NCI-H2107 treated with DMSO at 0.1 percent for 48 hours (cell line): ENCODE measurements at regions not wholly inside any gene's neighbourhood (a gene's known extent, or its start where the extent isn't known, plus 50 kb on each side); places are given as distances from the start of the nearest gene placed in this dataset.
A peak's percentile ranks its signal among the peaks of the same experiment; 100 is the strongest.

Source experiments
- DNase-seq: peaks from one replicate; lab custom pipeline; 2025; ENCODE audit not compliant: unreplicated experiment; lab: John Stamatoyannopoulos, UW

- no peak for DNase-seq
Measured at GRCh38 chr5:23253621-23254198, 253.7 kb upstream of the PRDM9 start.

GRCh38 chr5:23242891-23243290 lies 264.5 kb upstream of the PRDM9 start:
- no peak for DNase-seq

GRCh38 chr5:23235246-23235645 lies 272.2 kb upstream of the PRDM9 start:
- no peak for DNase-seq

- no peak for DNase-seq
Measured at GRCh38 chr5:23234197-23234596, 273.2 kb upstream of the PRDM9 start.

DNA sequence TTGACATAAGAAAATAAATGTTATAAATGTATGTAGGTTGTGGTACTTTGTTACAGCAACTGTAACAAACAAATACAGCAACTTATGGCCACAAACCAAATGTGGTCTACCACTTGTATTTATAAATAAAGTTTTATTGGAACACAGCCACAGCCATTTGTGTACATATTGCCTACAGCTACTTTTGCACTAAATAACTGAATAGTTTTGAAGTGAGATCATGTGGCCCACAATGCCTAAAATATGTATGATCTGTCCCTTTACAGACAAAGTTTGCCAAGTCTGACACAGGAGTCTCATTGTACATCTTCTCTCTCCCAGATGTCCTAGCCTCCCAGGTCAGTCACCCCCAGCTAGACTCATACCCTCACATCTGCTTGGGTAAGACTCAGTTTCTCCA lies 283.6 kb upstream of the PRDM9 start:
- DNase-seq, result no peak

- no peak for DNase-seq
Measured at GRCh38 chr5:23221831-23222230, 285.6 kb upstream of the PRDM9 start.

DNA sequence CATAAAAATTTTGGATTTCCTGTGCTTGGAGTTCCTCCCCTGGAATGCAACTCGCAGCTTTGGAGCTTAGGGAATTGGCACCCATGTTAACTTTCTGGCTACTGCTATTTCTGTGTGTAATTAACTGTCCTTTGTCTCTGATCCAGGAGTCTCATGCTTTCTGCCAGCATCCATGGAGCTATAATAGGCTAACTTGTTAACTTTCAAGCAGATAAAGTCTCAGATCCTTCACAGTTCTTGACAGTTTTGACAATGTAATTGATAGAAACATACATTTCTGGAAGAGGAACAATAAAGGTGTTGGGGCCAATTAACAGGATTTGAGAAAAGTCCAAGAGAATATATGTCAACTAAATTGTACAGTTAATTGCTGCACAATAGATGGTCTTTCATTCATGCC lies 290.2 kb upstream of the PRDM9 start:
- DNase-seq, result no peak

DNA sequence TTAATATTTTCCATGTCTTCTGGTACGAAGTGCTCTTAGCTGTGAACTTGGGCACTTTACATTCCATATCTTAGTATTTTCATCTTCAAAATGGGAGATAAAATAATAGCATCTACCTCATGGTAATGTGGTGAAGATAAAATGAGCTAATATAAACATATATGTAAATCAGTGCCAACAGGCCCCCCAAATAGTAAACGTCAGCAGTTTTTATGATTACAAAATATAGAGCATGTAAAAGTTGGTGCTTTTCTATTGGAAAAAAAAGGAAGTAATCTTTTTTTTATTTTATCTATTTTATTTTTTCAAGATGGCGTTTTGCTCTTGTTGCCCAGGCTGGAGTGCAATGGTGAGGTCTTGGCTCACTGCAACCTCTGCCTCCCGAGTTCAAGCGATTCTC lies 291.1 kb upstream of the PRDM9 start:
- DNase-seq, result no peak

DNA sequence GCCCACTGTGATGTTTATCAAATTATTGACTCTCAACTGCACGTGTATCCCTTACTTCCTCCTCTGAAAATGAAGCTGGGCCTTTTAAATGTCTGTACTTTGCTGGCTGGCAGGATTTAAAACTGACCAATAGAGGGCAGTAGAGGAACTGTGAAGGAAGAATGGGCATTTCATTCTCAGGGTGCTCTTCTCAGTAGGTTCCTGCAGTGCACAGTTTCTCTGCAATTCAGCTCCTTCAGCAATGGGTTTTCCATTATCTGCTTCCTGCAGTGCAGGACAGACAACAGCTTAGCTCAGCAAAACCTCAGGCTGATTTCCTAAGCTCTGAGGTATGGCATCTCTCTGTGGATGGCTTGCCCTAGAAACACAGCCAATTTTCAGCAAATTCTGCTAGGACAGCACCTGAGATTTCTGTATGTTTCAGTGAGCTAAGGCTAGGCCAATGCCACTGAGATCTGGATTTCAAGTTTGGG lies 298.4 kb upstream of the PRDM9 start:
- peak; percentile 58 for DNase-seq

DNA sequence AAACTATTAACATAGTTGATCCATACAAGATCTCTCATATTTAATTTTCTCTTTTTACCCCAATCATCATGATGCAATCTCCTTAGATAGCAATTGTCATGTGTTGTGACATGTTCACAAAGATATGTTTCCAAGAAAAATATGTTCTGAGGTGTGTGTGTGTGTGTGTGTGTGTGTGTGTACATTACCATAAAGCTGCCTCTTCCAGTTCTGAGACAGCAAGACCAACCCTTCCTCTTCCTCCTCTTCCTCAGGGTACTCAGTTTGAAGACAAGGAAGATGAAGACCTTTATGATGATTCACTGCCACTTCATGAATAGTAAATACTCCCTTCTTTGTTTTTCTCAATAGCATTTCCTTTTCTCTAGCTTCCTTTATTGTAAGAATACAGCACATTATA lies 303.3 kb upstream of the PRDM9 start:
- no peak for DNase-seq

- no peak for DNase-seq
Measured at GRCh38 chr5:23169660-23170416, 316.7 kb upstream of the CDH12 start.

DNA sequence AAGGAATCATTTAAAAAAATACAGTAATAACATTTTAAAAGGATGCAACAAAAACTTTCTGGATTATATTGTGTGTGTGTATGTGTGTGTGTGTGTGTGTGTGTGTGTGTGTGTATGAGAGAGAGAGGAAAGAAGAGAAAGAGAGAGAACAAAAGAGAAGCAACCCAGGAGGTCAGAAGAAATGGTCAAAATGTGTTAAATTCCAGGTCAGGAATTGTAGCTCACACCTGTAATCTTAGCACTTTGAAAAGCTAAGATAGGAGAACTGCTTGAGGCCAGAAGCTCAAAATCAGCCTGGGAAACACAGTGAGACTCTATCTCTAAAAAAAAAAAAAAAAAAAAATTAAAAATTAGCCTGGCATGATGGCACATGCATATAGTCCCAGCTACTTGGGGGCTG lies 311.8 kb upstream of the CDH12 start:
- DNase-seq, result no peak

GRCh38 chr5:23158179-23158578 lies 305.0 kb upstream of the CDH12 start:
- DNase-seq, result no peak

GRCh38 chr5:23157716-23158115 lies 304.6 kb upstream of the CDH12 start:
- no peak for DNase-seq

- DNase-seq, result no peak
Measured at GRCh38 chr5:23157169-23157568, 304.0 kb upstream of the CDH12 start.

GRCh38 chr5:23147625-23148024 lies 294.5 kb upstream of the CDH12 start:
- no peak for DNase-seq

- no peak for DNase-seq
Measured at GRCh38 chr5:23146183-23146582, 293.0 kb upstream of the CDH12 start.

DNA sequence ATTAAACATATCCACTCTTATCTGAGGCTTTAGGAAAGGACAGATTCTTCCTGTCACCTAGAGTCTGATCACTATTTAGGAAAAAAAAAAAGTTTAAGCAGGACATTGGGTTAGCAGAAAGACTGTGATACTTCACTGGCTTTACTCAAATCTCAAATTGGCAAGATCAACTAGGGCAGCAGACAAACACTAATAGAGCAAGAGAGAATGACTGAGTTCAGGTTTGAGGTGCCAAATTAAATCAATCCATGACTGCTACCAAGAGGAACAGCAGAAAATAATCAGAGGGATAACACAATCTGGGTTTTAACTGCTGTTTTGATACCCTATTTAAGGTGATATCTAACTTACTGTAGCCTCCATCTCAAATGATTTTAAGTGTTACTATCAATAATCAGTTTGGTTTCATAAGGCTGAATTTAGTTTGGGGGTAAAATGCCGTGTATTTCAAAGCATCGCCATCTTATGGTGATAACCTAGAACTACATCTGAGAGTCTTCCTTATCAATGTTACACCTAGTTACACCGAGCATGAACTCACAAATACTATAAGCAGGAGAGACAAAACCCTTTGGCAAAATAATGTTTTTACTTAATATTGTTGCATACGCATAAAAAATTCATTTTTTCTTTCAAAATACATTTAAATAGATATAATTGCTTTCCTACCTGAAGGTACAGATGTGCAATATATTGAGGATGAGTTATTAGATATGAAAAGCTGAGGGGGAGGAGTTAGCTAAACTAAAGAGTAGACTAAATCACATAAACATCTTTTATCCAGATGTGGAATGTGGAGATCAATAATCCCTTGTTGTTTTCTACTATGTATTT lies 286.4 kb upstream of the CDH12 start:
- peak; percentile 5 for DNase-seq

- no peak for DNase-seq
Measured at GRCh38 chr5:23136958-23137357, 283.8 kb upstream of the CDH12 start.

DNA sequence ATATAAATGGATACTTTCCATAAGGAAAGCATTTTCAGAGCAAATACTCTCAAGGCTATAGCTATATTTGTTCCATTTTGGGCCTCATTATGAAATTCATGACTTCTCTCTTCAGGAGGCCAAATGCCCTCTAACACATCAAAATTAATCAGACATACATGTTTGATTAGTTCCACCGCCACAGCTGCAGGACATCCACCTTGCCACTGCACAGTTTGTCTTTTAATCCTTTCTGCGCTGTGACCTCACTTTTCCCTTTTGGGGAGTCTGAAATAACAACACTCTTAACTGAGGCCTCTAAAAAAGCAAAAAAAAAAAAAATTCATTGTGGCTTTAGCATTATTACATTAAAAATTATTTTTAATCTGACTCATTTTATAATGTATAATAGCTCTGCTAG lies 279.1 kb upstream of the CDH12 start:
- no peak for DNase-seq

DNA sequence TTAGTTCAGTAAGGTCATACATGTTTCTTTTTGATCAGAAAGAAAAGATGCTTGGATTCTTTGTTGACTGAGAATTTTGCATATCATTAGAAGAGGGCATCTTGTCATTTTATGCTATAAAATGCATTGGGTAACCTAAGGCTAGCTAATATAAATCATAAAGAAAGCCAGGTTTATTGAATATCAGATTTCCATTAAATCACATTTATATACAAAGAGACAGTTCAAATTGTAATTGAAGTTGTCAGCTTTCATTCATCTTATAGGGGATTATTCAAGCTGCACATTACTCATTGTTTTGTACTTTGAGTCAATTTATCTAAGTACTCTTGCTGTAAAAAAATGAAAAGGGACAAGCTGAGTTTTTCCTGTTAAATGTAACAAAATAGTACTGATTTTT lies 259.1 kb upstream of the CDH12 start:
- DNase-seq, result no peak

DNA sequence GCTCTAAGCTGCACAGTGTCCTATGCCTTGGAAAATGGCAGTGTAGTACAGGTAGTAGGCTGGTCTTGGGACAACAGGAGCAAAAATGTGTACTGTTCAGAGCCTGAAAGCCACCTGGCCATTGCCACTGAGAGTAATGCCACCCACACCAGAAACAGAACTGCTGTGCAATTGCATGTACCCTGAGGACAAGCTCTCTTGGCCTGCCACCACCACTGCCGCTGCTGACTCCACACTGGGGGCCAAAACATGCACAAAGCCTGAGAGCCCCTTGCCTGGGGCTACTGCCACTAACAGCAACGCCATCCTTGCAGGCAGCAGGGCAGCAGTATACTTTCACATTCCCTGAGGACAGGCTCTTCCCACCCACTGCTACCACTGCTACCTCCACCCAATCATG lies 251.9 kb upstream of the CDH12 start:
- no peak for DNase-seq
